GM13977 (cell line): ENCODE measurements at regions not wholly inside any gene's neighbourhood (a gene's known extent, or its start where the extent isn't known, plus 50 kb on each side); places are given as distances from the start of the nearest gene placed in this dataset.

Source experiments
- DNase-seq: peaks from one replicate; pipeline ENCODE4 v3.0.0; 2012; ENCODE audit warnings: low spot score
- CTCF ChIP-seq: IDR thresholded peaks from 2 replicates; pipeline ENCODE4 v1.5.1; 2012; ENCODE audit warnings: mild to moderate bottlenecking, control low read depth; ENCODE audit not compliant: insufficient read depth; ENCODE audit errors: extremely low read depth, missing control alignments
- in situ Hi-C: fragments of 300-500 bp; cut with MboI; formaldehyde crosslinking; loops from one replicate; pipeline ENCODE4 v1.12.0; 2022; ENCODE audit warnings: low sequenced_read_pairs, low pct_unique_long_range_greater_than_20kb, mixed read lengths, inconsistent platforms; ENCODE audit not compliant: unreplicated experiment

- TF ChIP-seq CTCF: no peak
- in situ Hi-C loops: no loop called here
- DNase-seq: no peak
Observed at GRCh38 chr16:5415123-5415522, 317.5 kb upstream of the EEF2KMT start.

- TF ChIP-seq CTCF: no peak
- in situ Hi-C loops: no loop called here
- no peak for DNase-seq
Observed at GRCh38 chr16:5412731-5413130, 315.1 kb upstream of the EEF2KMT start.

GRCh38 chr16:5398203-5398602 lies 300.6 kb upstream of the EEF2KMT start:
- in situ Hi-C loops: no loop called here
- TF ChIP-seq CTCF: no peak
- no peak for DNase-seq

- DNase-seq: no peak
- in situ Hi-C loops: no loop called here
- TF ChIP-seq CTCF: no peak
Observed at GRCh38 chr16:5396880-5397279, 299.3 kb upstream of the EEF2KMT start.

DNA sequence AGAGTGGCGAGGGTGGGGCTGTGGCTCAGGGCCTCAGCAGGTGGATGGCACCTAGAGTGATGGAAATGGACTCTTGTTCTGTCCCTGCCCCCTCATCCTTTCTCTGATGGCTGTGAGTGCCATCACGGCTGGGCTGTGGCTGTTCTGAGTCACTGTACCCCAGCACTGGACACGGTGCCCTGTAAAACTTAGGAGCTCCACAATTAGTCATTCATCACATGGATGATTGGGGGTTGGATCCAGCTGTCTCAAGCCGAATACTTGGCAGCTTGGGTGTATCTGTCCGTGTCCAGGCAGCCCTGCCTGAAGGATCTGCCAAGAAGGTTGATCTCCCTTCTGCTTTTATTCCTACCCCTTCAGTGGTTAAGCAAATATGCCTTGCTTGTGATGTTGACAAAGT lies 295.5 kb upstream of the EEF2KMT start:
- in situ Hi-C loops: no loop called here
- no peak for TF ChIP-seq CTCF
- no peak for DNase-seq

DNA sequence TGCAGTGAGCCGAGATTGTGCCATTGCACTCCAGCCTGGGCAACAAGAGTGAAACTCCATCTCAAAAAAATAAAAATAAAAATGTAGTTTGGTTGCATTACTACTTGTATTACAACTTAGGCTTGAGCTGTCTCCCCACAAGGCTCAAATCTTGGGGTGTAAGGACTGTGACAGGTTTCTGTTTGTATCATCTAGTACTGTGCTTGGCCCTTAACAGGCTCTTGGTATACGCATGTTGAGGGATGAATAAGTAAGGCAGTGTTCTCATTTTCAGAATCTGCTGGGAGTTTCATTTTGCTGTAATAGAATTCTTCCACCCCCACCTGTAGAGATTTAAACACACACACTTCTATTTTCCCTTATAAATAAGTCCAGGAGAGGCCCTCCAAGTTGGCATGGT lies 289.4 kb upstream of the EEF2KMT start:
- in situ Hi-C loops: no loop called here
- TF ChIP-seq CTCF: no peak
- no peak for DNase-seq

DNA sequence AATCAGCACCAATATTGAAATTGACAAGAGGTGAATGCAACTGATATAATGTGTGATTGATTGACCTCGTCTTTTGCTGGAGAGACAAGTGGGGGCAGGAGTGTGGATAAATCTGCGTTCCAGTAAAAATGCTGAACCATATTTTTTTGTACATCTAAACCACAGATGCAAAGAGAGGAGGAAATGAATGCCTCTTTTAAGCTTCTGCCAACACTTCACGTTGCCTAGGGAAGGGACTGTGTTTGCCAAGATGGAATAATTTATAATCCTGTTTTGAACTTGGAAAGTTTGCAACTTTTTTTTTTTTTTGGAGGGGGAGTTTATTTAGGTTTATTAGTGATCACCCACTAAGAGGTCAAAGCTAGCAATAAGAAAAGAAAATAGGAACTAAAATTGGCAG lies 288.2 kb upstream of the EEF2KMT start:
- in situ Hi-C loops: no loop called here
- DNase-seq: no peak
- TF ChIP-seq CTCF: no peak
